Suprapubic skin (tissue), 4 donors: ENCODE measurements at regions not wholly inside any gene's neighbourhood (a gene's known extent, or its start where the extent isn't known, plus 50 kb on each side); places are given as distances from the start of the nearest gene placed in this dataset.
"Not testable (repeated sequence)": the region's sequence is repeated elsewhere in the genome, so short reads cannot be mapped to it uniquely, and the experiment has no call there.

ENCODE experiments used
- DNase-seq, 2 donors: peaks; one replicate each; pipeline ENCODE4 v3.0.0-alpha.2; 2019; ENCODE audit warnings: low spot score in 2 of 2
- H3K27ac ChIP-seq: fragments of 200-600 bp; sonication (generic); one replicate; pipeline ENCODE4 v1.5.1; 2019
- H3K27me3 ChIP-seq: fragments of 200-600 bp; sonication (generic); one replicate; pipeline ENCODE4 v1.5.1; 2019
- H3K36me3 ChIP-seq: fragments of 200-600 bp; sonication (generic); one replicate; pipeline ENCODE4 v1.5.1; 2019
- H3K4me1 ChIP-seq: fragments of 200-600 bp; sonication (generic); one replicate; pipeline ENCODE4 v1.5.1; 2019
- H3K4me3 ChIP-seq: fragments of 200-600 bp; sonication (generic); one replicate; pipeline ENCODE4 v1.5.1; 2019; ENCODE audit warnings: mild to moderate bottlenecking
- H3K9me3 ChIP-seq: fragments of 200-600 bp; sonication (generic); one replicate; pipeline ENCODE4 v1.5.1; 2019
- CTCF ChIP-seq, 2 donors: fragments of 200-600 bp in 1 of 2; fragments of 450-650 bp in 1 of 2; sonication (generic) in 1 of 2; IDR thresholded peaks; one replicate each; pipeline ENCODE4 v1.5.1; 2016 to 2019; ENCODE audit warnings: antibody characterized with exemption in 2 of 2, mild to moderate bottlenecking in 1 of 2, moderate library complexity in 1 of 2
- EP300 ChIP-seq: sonication (generic); formaldehyde crosslinking; IDR thresholded peaks from one replicate; pipeline ENCODE4 v1.6.1; 2017; ENCODE audit warnings: antibody characterized with exemption
- POLR2A ChIP-seq, 2 donors: fragments of 450-650 bp; IDR thresholded peaks; one replicate each; pipeline ENCODE4 v1.6.1; 2017; ENCODE audit warnings: antibody characterized with exemption in 2 of 2, mild to moderate bottlenecking in 2 of 2, moderate library complexity in 2 of 2
- POLR2AphosphoS5 ChIP-seq, 3 donors: sonication (generic); formaldehyde crosslinking; IDR thresholded peaks; one replicate each; pipeline ENCODE4 v1.6.1; 2017; ENCODE audit warnings: antibody characterized with exemption in 3 of 3
- WGBS: methylation state at CpG from one replicate; pipeline ENCODE4 v1.1.5; 2018; 5-methylcytosine and 5-hydroxymethylcytosine counted together

DNA sequence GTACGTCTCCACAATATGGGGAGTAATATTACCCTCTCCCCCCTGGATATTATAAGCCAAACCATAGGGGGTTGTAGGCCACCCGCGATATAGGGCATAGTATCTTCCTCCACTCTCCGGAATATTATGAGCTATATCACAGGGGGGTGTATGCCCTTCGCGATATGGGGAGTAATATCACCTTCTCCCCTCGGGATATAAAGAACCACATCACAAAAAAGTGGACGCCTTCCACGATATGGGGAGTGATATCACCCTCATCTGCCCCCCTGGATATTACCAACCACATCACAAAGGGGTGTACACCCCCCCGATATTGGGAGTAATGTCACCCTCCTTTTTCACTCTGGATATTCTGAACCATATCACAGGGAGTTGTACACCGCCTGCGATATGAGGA, 65.5 kb upstream of the CEACAM21 start:
- TF ChIP-seq POLR2A (IDR thresholded peaks at IDR 0.05) (no peak), EP300 (no peak), POLR2AphosphoS5 (IDR thresholded peaks at IDR 0.05) (no peak), CTCF (IDR thresholded peaks at IDR 0.05) (no peak)
- Histone ChIP-seq H3K4me1 (no peaks in the 10 kb centered on the region), H3K4me3 (no peak overlapping the region), H3K27ac (no peak overlapping the region), H3K36me3 (no peaks in the 10 kb centered on the region), H3K27me3 (peaks cover 79% of the 10 kb centered on the region), H3K9me3 (no peaks in the 10 kb centered on the region)
- no peak for DNase-seq
- 77% methylated on average over 12 of the region's 12 CpGs for WGBS

DNA sequence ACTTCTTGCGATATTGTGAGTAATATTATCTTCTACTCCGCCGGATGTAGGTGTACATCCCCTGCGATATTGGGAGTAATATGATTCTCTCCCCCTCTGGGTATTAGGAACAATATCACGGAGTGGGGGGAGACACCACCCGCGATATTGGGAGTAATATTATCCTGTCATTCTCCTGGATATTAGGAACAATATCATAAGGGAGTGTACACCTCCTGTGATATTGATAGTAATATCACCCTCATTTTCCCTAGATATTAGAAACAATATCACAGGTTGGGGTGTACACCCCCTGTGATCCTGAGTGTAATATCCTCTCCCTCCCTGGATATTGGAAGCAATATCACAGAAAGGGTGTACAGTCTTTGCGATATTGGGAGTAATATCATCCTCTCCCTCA, 64.3 kb upstream of the CEACAM21 start:
- DNase-seq = no peak
- H3K27ac ChIP-seq = no peak overlapping the region
- H3K27me3 ChIP-seq = peaks cover 82% of the 10 kb centered on the region
- H3K4me1 ChIP-seq = no peaks in the 10 kb centered on the region
- WGBS = 73% methylated on average over 8 of the region's 8 CpGs
- TF ChIP-seq POLR2AphosphoS5 (IDR thresholded peaks at IDR 0.05) (no peak), CTCF (IDR thresholded peaks at IDR 0.05) (no peak), EP300 (no peak), POLR2A (IDR thresholded peaks at IDR 0.05) (no peak)
- H3K9me3 ChIP-seq = no peaks in the 10 kb centered on the region
- H3K4me3 ChIP-seq = no peak overlapping the region
- H3K36me3 ChIP-seq = no peaks in the 10 kb centered on the region

DNA sequence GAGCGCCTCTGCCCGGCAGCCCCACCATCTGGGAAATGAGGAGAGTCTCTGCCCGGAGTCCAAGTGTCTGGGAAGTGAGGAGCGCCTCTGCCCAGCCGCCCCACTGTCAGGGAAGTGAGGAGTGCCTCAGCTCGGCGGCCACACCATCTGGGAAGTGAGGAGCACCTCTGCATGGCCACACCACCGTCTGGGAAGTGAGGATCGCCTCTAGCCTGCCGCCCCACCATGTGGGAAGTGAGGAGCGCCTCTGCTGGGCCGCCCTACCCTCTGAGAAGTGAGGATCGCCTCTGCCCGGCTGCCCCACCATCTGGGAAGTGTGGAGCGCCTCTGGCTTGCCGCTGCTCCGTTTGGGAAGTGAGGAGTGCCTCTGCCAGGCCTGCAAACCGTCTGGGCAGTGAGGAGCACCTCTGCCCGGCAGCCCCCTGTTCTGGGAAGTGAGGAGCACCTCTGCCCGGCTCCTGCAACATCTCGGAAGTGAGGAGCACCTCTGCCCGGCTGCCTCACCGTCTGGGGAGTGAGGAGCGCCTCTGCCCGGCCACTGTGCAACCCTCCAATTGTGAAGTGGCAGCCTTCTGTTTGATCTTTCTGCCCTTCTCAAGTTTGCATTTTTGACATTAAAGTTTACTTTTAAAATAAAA, 60.8 kb upstream of the CEACAM21 start:
- 78% methylated on average over 10 of the region's 25 CpGs for WGBS
- H3K4me1 ChIP-seq = no peaks in the 10 kb centered on the region
- TF ChIP-seq POLR2AphosphoS5 (IDR thresholded peaks at IDR 0.05) (no peak), CTCF (IDR thresholded peaks at IDR 0.05) (no peak)
- no peak overlapping the region for H3K27ac ChIP-seq
- H3K4me3 ChIP-seq = no peak overlapping the region
- H3K9me3 ChIP-seq = no peaks in the 10 kb centered on the region
- no peaks in the 10 kb centered on the region for H3K36me3 ChIP-seq
- no peak for DNase-seq
- peaks cover 93% of the 10 kb centered on the region for H3K27me3 ChIP-seq

- not testable (repeated sequence) for H3K36me3 ChIP-seq, H3K27ac ChIP-seq, H3K9me3 ChIP-seq, DNase-seq, H3K4me1 ChIP-seq, H3K4me3 ChIP-seq
- peaks cover 88% of the 10 kb centered on the region for H3K27me3 ChIP-seq
- 62% methylated on average over 19 of the region's 19 CpGs for WGBS
Observed at GRCh38 chr19:41516292-41517171, 59.4 kb upstream of the CEACAM21 start.

- H3K4me1 ChIP-seq = peaks cover 14% of the 10 kb centered on the region
- DNase-seq = no peak
- no peak overlapping the region for H3K4me3 ChIP-seq
- TF ChIP-seq CTCF (IDR thresholded peaks at IDR 0.05) (no peak), POLR2A (IDR thresholded peaks at IDR 0.05) (no peak), POLR2AphosphoS5 (IDR thresholded peaks at IDR 0.05) (no peak), EP300 (no peak)
- H3K27ac ChIP-seq = no peak overlapping the region
- no peaks in the 10 kb centered on the region for H3K9me3 ChIP-seq
- WGBS = 61% methylated on average over 3 of the region's 3 CpGs
- H3K27me3 ChIP-seq = peaks cover 92% of the 10 kb centered on the region
- no peaks in the 10 kb centered on the region for H3K36me3 ChIP-seq
Observed at GRCh38 chr19:41518141-41518540, 57.8 kb upstream of the CEACAM21 start.

GRCh38 chr19:41521138-41521930, 54.6 kb upstream of the CEACAM21 start:
- H3K27ac ChIP-seq = peak overlapping the region; percentile 72
- H3K27me3 ChIP-seq = peaks cover 94% of the 10 kb centered on the region
- not testable (repeated sequence) for DNase-seq, H3K9me3 ChIP-seq, H3K36me3 ChIP-seq
- peaks cover 14% of the 10 kb centered on the region for H3K4me1 ChIP-seq
- peak overlapping the region; percentile 47 for H3K4me3 ChIP-seq
- 57% methylated on average over 18 of the region's 18 CpGs for WGBS
